T-helper 17 cell (primary cell): ENCODE measurements at regions not wholly inside any gene's neighbourhood (a gene's known extent, or its start where the extent isn't known, plus 50 kb on each side); places are given as distances from the start of the nearest gene placed in this dataset.

Experiments
- ATAC-seq: fragments of 150-1000 bp; cut with Tn5 transposase; 2 replicates; pipeline ENCODE4 v1.10.0; 2021; ENCODE audit warnings: mild to moderate bottlenecking, moderate library complexity
- DNase-seq, 3 donors: peaks; one replicate each; pipeline versions ENCODE4 v3.0.0 to v3.0.0-alpha.2; 2020 to 2021
- H3K9me3 ChIP-seq: one replicate; pipeline ENCODE4 v1.7.0; 2013; ENCODE audit warnings: low read length, mild to moderate bottlenecking; ENCODE audit not compliant: control insufficient read depth, poor library complexity, severe bottlenecking
- H3K27ac Mint-ChIP-seq: one replicate; pipeline ENCODE4 v1.8.0; 2022; ENCODE audit warnings: mild to moderate bottlenecking, moderate library complexity, mixed read lengths
- H3K27me3 Mint-ChIP-seq: one replicate; pipeline ENCODE4 v1.8.0; 2022; ENCODE audit warnings: mixed read lengths
- H3K36me3 Mint-ChIP-seq: one replicate; pipeline ENCODE4 v1.8.0; 2022; ENCODE audit warnings: low read depth, mixed read lengths
- H3K4me1 Mint-ChIP-seq: one replicate; pipeline ENCODE4 v1.8.0; 2022; ENCODE audit warnings: mild to moderate bottlenecking, mixed read lengths
- H3K4me3 Mint-ChIP-seq: one replicate; pipeline ENCODE4 v1.8.0; 2022; ENCODE audit warnings: mild to moderate bottlenecking, moderate library complexity, mixed read lengths

DNA sequence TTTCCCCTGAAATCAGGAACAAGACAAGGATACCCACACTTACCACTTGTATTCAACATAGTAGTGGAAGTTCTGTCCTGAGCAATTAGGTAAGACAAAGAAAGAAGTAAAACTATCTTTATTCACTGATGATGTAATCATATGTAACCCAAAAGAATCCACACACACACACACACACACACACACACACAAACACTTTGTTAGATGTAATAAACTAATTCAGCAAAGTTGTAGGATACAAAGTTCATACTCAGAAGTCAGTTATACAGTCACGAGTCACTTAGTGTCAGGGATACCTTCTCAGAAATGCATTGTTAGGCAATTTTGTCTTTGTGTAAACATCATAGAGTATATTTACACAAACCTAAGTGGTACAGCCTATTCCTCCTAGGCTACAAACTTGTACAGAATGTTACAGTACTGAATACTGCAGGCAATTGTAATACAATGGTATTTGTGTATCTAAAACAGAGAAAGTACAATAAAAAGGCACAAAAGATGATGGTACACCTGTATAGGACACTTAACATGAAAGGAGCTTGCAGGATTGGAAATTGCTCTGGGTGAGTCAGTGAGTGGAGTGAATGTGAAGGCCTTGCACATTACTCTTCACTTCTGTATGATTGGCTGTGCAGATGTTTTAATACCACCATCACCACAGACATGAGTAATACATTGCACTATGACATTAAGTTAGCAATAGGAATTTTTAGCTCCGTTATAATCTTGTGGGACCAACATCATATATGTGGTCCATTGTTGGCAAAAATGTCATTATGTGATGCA is 370.1 kb downstream of the ZFHX3 start:
- no peak for DNase-seq
- ATAC-seq: no peak
- H3K27me3 Mint-ChIP-seq: no peaks in the 10 kb centered on the region
- H3K27ac Mint-ChIP-seq: no peak overlapping the region
- no peaks in the 10 kb centered on the region for H3K36me3 Mint-ChIP-seq
- H3K4me3 Mint-ChIP-seq: no peak overlapping the region
- H3K9me3 ChIP-seq: peaks cover 3% of the 10 kb centered on the region
- H3K4me1 Mint-ChIP-seq: no peaks in the 10 kb centered on the region

DNA sequence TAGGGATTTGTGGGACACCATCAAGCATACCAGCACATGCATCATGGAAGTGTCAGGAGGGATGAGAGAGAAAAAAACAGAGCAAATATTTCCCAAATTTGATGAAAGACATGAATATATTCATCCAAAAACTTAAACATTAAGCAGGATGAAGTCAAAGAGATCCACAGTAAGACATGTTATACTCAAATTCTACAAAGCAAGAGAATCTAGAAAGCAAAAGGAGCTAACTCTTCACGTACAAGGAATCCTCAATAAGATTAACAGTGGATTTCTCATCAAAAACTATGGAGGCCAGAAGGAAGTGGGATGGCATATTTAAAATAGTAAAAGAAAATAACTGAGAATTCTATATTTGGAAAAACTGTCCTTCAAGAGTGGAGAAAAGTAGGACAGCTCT is 374.8 kb downstream of the ZFHX3 start:
- peaks cover 2% of the 10 kb centered on the region for H3K36me3 Mint-ChIP-seq
- no peaks in the 10 kb centered on the region for H3K27me3 Mint-ChIP-seq
- ATAC-seq (no peak), DNase-seq (no peak)
- no peaks in the 10 kb centered on the region for H3K4me1 Mint-ChIP-seq
- H3K9me3 ChIP-seq: peaks cover 8% of the 10 kb centered on the region
- no peak overlapping the region for H3K4me3 Mint-ChIP-seq
- H3K27ac Mint-ChIP-seq: no peak overlapping the region

DNA sequence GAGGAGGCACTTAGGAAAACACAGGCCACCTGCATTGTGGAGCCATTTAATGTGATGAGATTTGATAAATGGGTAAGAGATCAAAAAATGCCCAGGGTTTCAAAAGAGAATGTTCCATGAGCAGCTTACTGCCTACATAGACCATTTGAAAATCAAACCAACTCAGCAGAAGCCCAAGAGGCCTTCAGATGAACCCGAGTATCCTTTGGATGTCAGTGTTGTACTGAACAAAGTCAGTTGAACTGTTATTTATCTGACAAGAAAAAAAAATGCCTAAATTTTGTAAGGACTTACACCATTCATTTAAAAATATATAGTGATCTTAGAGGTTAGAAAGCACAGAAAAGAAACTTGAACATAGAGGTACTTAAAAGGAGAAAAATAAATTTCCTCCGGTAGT is 381.7 kb downstream of the ZFHX3 start:
- no peak for DNase-seq

DNA sequence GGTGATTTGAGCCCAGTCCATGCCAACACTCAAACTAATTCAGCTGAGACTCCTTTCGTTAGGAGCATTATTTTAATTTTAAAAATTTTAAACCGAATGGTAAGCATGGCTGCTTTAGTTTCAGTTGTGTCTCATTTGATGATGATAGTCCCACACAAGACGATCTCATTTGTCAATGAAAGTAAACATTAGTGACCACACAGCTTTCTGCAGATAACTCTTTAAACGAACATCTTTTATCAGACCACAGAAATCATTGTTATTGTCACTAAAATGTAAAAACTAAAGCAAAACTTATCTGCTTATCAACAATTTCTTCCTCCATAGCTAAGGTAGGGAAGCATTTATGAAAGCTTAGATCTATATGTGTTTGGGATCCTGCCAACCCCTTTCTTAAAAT is 382.2 kb downstream of the ZFHX3 start:
- Mint-ChIP-seq H3K27ac (peak overlapping the region; percentile 95), H3K36me3 (peaks cover 2% of the 10 kb centered on the region), H3K4me3 (peak overlapping the region; percentile 100), H3K4me1 (peaks cover 11% of the 10 kb centered on the region), H3K27me3 (no peaks in the 10 kb centered on the region)
- ATAC-seq (no peak), DNase-seq (no peak)
- no peaks in the 10 kb centered on the region for H3K9me3 ChIP-seq

More for the DNA sequence above, 381.7 kb downstream of the ZFHX3 start:
- Mint-ChIP-seq H3K27me3 (no peaks in the 10 kb centered on the region), H3K4me3 (no peak overlapping the region), H3K27ac (peak overlapping the region; percentile 95), H3K4me1 (peaks cover 11% of the 10 kb centered on the region), H3K36me3 (peaks cover 2% of the 10 kb centered on the region)
- no peaks in the 10 kb centered on the region for H3K9me3 ChIP-seq
- ATAC-seq: no peak

DNA sequence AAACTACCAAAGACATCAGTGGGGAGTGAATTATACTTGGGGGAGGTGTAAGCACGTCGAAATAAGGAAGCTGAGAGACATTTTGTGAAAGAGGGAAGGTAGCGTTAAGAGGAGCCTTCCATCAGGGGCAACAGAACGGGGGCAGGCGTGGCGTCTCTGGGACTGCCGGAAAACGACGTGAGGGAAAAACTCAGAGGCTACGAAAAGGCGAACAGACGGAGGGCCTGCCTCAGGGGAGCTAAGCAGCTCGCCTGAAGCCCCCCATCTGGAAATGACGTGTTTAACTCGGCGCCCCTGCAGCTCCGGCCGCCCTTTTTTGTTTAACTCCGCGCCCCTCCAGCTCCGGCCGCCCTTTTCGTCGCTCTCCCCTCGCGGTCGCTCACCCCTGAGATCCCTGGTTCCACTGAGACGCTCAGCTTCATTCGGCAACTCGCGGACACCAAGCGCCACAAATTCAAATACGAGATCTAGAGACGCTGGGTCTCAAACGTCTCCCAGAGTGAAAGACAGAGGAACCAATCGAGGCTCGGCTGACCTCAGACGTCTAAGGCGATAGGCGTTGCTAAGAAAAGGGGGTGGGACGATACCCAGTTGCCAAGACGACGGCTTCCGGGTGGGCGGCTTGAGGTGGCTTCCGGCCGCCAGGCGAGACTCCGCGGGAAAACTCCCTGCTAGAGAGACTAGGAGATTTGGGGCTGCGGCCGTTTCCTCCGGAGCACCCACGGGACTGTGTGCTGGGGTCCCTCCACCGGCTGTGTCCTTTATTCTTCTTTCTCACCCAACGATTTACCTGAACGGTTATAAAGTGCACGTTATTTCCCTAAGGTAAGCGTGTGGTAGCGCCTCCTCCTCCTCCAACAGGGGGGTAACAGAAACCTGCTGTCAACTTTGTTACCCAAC is 383.2 kb downstream of the ZFHX3 start:
- H3K36me3 Mint-ChIP-seq: peaks cover 2% of the 10 kb centered on the region
- ATAC-seq (peak; percentile 99), DNase-seq (peak; percentile 82 to 88 (median 87))
- H3K27ac Mint-ChIP-seq: peak overlapping the region; percentile 95
- no peaks in the 10 kb centered on the region for H3K27me3 Mint-ChIP-seq
- H3K4me1 Mint-ChIP-seq: peaks cover 11% of the 10 kb centered on the region
- H3K4me3 Mint-ChIP-seq: peak overlapping the region; percentile 100
- no peaks in the 10 kb centered on the region for H3K9me3 ChIP-seq

DNA sequence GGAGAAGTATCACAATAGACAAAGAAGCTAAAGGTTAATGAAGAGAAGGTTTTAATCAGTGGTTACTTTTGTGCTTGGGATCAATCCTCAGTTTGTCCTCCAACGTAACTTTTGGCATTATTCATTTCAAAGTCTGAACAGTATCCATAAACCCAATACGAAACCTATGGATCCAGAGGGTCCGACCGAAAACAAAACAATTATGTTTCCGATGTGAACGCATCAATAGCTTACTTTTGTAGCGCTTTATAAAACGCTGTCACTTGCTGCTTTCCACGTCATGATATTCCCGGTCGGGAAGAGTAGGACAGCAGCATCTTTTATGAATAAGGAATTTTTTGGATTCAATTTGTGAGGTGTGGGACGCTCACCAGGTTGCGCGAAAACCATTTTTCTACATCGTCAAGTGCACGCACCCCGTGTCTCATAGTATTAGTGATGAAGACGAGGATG is 383.8 kb downstream of the ZFHX3 start:
- H3K9me3 ChIP-seq: no peaks in the 10 kb centered on the region
- DNase-seq (no peak), ATAC-seq (no peak)
- H3K4me3 Mint-ChIP-seq: peak overlapping the region; percentile 100
- H3K4me1 Mint-ChIP-seq: peaks cover 13% of the 10 kb centered on the region
- peaks cover 5% of the 10 kb centered on the region for H3K27me3 Mint-ChIP-seq
- peaks cover under 1% of the 10 kb centered on the region for H3K36me3 Mint-ChIP-seq
- peak overlapping the region; percentile 95 for H3K27ac Mint-ChIP-seq

DNA sequence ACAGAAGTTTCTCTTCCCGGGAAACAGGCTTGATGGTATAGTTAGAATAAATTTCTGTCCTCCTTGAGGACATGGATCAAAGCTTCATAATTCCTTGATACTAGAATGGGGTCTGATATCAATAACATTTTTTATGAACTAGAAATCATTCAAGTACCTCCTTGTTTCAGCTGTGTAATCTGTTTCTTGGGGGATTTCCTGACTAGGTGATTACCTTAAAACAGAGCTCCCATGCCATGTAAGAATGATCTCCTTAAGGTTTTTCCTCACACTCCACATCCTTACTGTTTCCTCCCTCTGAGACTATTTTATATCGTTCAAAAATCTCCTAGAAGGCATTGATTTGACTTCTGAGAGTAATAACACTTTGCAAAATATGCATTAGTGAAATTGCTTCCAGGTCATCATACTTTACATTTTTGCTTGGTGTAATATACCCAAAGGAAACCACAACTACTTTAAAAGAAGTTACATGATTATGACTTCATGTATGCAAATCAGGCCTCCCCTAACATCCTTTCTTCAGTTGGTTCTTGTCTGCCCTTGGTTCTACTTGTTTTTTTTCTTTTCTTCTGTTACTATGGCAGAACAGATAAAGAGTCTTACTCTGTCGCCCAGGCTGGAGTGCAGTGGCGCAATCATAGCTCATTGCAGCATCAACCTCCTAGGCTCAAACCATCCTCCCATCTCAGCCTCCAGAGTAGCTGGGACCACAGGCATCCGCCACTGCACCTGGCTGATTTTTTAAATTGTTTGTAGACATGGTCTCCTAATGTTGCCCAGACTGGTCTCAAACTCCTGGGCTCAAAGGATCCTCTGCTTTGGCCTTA is 388.8 kb downstream of the ZFHX3 start:
- ATAC-seq (no peak), DNase-seq (no peak)
- H3K27ac Mint-ChIP-seq: no peak overlapping the region
- peaks cover 11% of the 10 kb centered on the region for H3K4me1 Mint-ChIP-seq
- peaks cover 22% of the 10 kb centered on the region for H3K27me3 Mint-ChIP-seq
- H3K36me3 Mint-ChIP-seq: no peaks in the 10 kb centered on the region
- H3K4me3 Mint-ChIP-seq: no peak overlapping the region
- no peaks in the 10 kb centered on the region for H3K9me3 ChIP-seq

DNA sequence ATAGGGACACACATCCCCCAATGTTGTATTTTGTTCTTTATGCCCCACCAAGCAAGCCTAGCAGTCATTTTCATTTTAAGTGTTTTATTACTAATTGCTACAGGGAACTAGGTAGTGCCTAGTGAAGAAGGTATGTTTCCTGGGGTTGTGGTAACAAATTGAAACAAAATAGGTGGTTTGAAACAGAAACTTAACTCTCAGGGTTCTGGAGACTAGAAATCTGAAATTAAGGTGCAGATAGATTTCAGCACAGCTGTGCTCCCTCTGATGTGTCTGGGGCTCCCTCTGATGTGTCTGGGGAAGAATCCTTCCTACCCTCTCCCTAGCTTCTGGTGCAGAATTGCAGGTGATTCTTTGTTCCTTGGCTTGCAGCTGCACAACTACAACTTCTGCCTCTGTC is 390.1 kb downstream of the ZFHX3 start:
- Mint-ChIP-seq H3K27me3 (peaks cover 22% of the 10 kb centered on the region), H3K36me3 (no peaks in the 10 kb centered on the region), H3K4me1 (peaks cover 8% of the 10 kb centered on the region), H3K27ac (no peak overlapping the region), H3K4me3 (no peak overlapping the region)
- DNase-seq (no peak), ATAC-seq (no peak)
- H3K9me3 ChIP-seq: no peaks in the 10 kb centered on the region

DNA sequence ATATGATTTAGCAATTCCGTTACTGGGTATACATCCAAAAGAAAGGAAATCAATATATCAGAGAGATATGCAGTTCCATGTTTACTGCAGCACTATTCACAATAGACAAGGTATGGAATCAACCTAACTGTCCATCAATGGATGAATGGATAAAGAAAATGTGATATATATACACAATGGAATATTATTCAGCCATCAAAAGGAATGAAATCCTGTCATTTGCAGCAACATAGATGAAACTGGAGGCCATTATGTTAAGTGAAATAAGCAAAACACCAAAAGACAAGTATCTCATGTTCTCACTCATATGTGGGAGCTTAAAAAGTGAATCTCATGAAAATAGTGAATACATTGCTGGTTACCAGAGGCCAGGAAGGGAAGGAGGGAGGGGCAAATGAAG is 390.8 kb downstream of the ZFHX3 start:
- peaks cover 22% of the 10 kb centered on the region for H3K27me3 Mint-ChIP-seq
- H3K27ac Mint-ChIP-seq: no peak overlapping the region
- H3K4me3 Mint-ChIP-seq: no peak overlapping the region
- DNase-seq (no peak), ATAC-seq (no peak)
- no peaks in the 10 kb centered on the region for H3K36me3 Mint-ChIP-seq
- H3K9me3 ChIP-seq: no peaks in the 10 kb centered on the region
- H3K4me1 Mint-ChIP-seq: peaks cover 8% of the 10 kb centered on the region

DNA sequence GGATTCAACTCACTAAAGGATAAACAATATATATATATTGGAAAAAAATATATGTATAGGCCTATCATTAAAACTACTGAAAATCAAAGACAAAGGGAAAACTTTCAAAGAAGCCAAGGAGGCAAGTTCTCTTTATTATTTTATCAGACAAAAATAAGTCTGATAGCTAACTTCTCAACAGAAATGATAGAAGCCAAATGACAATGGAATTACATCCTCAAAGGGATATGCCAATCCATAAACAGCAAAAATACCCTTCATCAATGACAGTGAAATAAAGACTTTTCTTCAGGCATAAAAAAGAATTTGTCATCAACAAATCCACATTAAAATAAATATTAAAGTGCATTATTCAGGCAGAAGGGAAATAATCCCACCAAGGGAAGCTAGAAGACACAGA is 393.4 kb downstream of the ZFHX3 start:
- Mint-ChIP-seq H3K4me1 (peaks cover 8% of the 10 kb centered on the region), H3K36me3 (no peaks in the 10 kb centered on the region), H3K27me3 (peaks cover 21% of the 10 kb centered on the region), H3K27ac (no peak overlapping the region), H3K4me3 (no peak overlapping the region)
- ATAC-seq (no peak), DNase-seq (no peak)
- no peaks in the 10 kb centered on the region for H3K9me3 ChIP-seq

DNA sequence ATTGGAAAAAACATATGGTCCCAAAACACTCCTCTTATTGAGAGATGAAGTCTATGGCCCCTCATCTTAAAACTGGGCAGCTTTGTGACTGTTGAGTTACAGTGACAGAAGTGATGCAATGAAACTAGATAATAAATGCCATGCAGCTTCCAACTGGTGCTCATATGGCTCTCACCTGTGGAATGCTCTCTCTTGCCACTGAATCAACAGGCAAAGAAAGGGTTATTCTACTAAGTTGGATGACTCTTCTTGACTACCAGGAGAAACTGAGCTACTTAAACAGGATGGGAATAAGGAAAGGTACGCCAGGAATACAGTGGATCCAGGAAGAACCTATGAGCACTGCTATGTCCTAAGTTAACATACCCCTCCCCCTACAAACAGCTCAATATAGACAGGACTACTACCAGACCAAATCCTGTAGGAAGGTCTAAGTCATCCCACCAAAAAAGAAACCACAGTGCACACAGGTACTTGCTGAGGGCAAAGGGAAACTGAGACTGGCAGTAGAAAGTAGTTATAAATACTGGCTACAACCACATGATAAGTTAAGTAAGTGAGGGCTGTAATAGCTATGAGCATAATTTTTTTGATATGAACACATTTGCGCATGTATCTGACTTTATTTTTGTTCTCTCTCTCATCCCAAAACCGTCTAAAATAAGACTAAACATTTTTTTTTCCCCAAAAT is 398.5 kb downstream of the ZFHX3 start:
- Mint-ChIP-seq H3K27me3 (peaks cover 5% of the 10 kb centered on the region), H3K4me3 (no peak overlapping the region), H3K36me3 (no peaks in the 10 kb centered on the region), H3K27ac (no peak overlapping the region), H3K4me1 (no peaks in the 10 kb centered on the region)
- H3K9me3 ChIP-seq: no peaks in the 10 kb centered on the region
- ATAC-seq: no peak
- no peak for DNase-seq

DNA sequence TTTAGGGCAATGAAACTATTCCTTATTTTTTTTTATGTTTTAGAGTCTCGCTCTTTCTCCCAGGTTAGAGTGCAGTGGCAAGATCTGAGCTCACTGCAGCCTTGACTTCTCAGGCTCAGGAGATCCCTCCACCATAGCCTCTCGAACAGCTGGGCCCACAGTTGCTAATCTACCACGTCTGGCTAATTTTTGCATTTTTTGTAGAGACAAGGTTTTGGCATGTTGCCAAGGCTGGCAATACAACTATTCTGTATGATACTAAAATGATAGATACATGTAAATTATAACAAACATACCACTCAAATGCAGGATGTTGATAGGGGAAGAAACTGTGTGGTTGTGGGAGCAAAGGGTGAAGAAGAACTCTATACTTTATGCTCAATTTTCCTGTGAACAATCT is 401.3 kb downstream of the ZFHX3 start:
- DNase-seq (no peak), ATAC-seq (no peak)
- peaks cover 5% of the 10 kb centered on the region for H3K27me3 Mint-ChIP-seq
- no peak overlapping the region for H3K27ac Mint-ChIP-seq
- H3K9me3 ChIP-seq: no peaks in the 10 kb centered on the region
- no peaks in the 10 kb centered on the region for H3K36me3 Mint-ChIP-seq
- no peak overlapping the region for H3K4me3 Mint-ChIP-seq
- H3K4me1 Mint-ChIP-seq: no peaks in the 10 kb centered on the region
